ENCODE measurements at regions not wholly inside any gene's neighbourhood (a gene's known extent, or its start where the extent isn't known, plus 50 kb on each side); places are given as distances from the start of the nearest gene placed in this dataset.
"Not testable (repeated sequence)": the region's sequence is repeated elsewhere in the genome, so short reads cannot be mapped to it uniquely, and the experiment has no call there.

GRCh38 chr12:126935435-126935834, 1331.5 kb upstream of the TMEM132C start:
- no peak for TF ChIP-seq CTCF (conservative IDR thresholded peaks at IDR 0.05)
- no peak for TF ChIP-seq ZFX (IDR thresholded peaks at IDR 0.05)
- no peak overlapping the region for H3K27ac ChIP-seq

DNA sequence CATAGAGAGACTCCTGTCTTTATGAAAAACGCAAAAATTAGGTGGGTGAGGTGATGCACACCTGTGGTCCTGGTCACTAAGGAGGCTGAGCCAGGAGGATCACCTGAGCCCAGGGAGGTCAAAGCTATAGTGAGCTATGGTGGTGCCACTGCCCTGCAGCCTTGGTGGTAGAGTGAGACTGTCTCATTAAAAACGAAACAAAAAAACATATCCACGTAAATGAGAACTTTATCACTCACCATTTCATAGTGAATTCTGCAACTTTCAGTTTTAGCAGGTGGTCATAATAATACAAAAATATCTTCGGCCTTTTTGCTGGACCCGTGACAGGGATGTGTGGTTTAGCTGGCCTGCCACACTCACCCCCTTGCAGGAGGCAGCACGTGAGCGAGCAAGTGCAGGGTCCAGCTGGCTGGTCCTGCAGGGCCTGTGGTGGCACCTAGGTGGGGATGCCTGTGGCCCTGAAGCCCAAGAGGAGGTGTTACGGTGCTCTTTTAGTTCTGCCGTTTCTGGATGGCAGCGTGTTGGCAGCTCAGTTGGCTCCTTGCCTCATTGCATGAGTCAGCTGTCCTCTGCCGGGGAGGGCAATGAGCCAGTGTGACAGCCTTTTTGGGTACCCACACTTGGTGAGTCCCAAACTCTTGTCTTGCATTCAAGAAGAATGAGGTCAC, 1330.7 kb upstream of the TMEM132C start:
- H3K27ac ChIP-seq = 0 out of 2 replicates have a peak overlapping the region, but pooled peaks have one; percentile 1
- TF ChIP-seq CTCF (conservative IDR thresholded peaks at IDR 0.05) (no peak), ZFX (IDR thresholded peaks at IDR 0.05) (no peak)

DNA sequence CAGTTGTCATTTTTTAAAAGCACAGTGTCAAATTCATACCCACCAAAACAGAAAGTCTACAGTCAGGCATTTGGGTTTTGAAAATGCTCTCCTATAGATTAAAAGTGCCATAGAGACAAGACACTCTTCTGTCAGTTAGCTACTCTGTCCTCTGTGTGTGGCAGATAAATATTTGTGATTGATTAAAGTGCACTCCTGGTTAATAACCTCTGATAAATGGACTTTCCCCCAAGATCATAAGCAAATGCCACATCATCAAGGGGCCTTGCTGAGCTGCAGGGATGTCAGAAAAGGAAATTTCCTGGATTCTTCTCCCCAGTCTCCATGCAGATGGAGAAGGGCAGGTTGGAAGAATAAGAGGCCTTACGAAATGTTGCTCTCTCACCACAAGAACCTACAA, 1329.5 kb upstream of the TMEM132C start:
- TF ChIP-seq ZFX (IDR thresholded peaks at IDR 0.05) (no peak), CTCF (conservative IDR thresholded peaks at IDR 0.05) (no peak)
- H3K27ac ChIP-seq = no peak overlapping the region

- no peak overlapping the region for H3K27ac ChIP-seq
- TF ChIP-seq ZFX (IDR thresholded peaks at IDR 0.05) = no peak
- TF ChIP-seq CTCF (conservative IDR thresholded peaks at IDR 0.05) = no peak
Measured at GRCh38 chr12:126944684-126945083, 1322.3 kb upstream of the TMEM132C start.

DNA sequence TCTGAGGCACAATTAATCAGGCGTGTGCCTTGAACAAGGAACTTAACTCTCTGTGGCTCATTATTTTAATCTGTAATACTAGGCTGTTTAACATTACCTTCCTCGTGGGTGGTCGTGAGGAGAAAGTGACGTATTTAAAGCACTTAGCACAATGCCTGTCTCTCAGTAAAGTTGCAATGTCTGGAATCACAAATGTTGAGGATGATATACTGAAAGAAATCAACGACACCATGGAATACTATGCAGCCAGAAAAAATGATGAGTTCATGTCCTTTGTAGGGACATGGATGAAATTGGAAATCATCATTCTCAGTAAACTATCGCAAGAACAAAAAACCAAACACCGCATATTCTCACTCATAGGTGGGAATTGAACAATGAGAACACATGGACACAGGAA, 1320.0 kb upstream of the TMEM132C start:
- not testable (repeated sequence) for H3K27ac ChIP-seq

DNA sequence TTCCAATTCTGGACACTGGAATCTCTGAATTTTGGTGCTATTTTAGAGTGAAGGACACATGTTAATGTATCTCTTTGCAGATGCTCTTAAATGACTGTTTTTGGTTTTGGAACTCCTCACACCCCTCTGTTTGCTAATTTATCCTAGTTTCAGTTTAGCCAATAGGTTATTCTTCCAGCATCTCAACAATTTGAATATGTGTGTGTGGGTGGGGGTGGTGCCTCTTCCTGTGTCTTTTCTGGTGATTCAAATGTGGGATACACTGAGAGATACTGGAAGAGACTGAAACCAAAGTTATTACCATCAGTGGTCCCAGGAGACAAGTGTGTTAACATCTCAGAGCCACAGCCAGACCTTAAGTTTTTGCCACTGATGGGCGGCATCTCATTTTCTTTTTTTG, 1317.4 kb upstream of the TMEM132C start:
- no peak overlapping the region for H3K27ac ChIP-seq

DNA sequence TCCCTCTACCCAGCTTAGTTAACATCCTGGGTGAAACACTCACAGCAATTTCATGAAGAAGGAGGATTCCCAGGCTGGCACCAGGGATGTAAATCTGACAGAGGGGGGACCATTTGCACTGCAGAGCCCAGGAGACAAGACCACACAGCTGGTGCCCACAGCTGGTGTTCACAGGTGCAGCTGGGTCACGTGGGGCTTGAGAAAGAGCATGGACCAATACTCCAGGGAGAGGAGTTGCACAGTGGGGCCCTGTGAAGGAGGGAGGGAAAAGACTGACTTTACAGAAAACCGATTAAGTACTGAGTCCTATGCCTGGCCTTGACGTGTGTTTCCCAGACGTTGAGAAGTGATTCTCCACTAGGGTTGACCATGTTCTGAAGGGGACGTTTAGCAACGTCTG, 1316.7 kb upstream of the TMEM132C start:
- TF ChIP-seq CTCF (conservative IDR thresholded peaks at IDR 0.05) (no peak), ZFX (IDR thresholded peaks at IDR 0.05) (no peak)
- no peak overlapping the region for H3K27ac ChIP-seq

More for the DNA sequence above, 1317.4 kb upstream of the TMEM132C start:
- TF ChIP-seq ZFX (IDR thresholded peaks at IDR 0.05) (no peak), CTCF (conservative IDR thresholded peaks at IDR 0.05) (no peak)
